K562 (cell line): ENCODE measurements at regions not wholly inside any gene's neighbourhood (a gene's known extent, or its start where the extent isn't known, plus 50 kb on each side); places are given as distances from the start of the nearest gene placed in this dataset. TPM values are rescaled to one million over a fixed set of nuclear protein-coding genes. Genes with fewer than 3 reads are reported as not detected.

Experiments used
- ATAC-seq: fragments of 200-7000 bp; cut with Tn5 transposase; 3 replicates; pipeline ENCODE4 v1.9.1; 2020; ENCODE audit warnings: moderate library complexity
- BruUV-seq: library from RNA; stranded (reverse); fragments of 400-500 nt; replicated peaks from 2 replicates; lab custom pipeline; 2021; lab: Mats Ljungman, UMichigan
- CTCF ChIA-PET: fragments of 300-600 bp; formaldehyde crosslinking; extraction: SDS; loops from one replicate; lab custom pipeline; 2021; ENCODE audit warnings: low intra/inter-chr PET ratio; lab: Yijun Ruan, JAX
- POLR2A ChIA-PET: fragments of 300-600, 350-650 bp; sonication (Branson Sonifier 250); formaldehyde crosslinking; extraction: SDS; loops from one replicate; lab custom pipeline; 2021; ENCODE audit warnings: antibody characterized with exemption, inconsistent platforms; lab: Yijun Ruan, JAX
- DNase-seq, 4 experiments: peaks; one replicate each; pipeline versions ENCODE4 v3.0.0 to v3.0.0-alpha.2; 2011 to 2018; ENCODE audit warnings: low spot score in 3 of 4, mixed read lengths in 3 of 4; ENCODE audit errors: extremely low read depth in 1 of 4
- FAIRE-seq: peaks from 2 replicates; lab custom pipeline; 2011; peaks lifted over from hg19 to GRCh38; lab: Jason Lieb, UNC
- H2AFZ ChIP-seq: 2 replicates; pipeline ENCODE4 v1.6.0; 2011; ENCODE audit warnings: low read depth, low read length, control low read depth, inconsistent platforms
- H3K27ac ChIP-seq: fragments of 200-600 bp; 3 replicates; pipeline ENCODE4 v1.8.0; 2011; ENCODE audit warnings: low read depth, mild to moderate bottlenecking, control low read depth, inconsistent platforms, low read length, moderate library complexity, mixed read lengths; ENCODE audit errors: extremely low read depth
- H3K27me3 ChIP-seq, 2 experiments: fragments of 300-600 bp in 1 of 2; 2 replicates in 1 of 2; 3 replicates in 1 of 2; pipeline versions ENCODE4 v1.6.0 to v1.8.0; 2011; ENCODE audit warnings: inconsistent platforms in 2 of 2, low read length in 2 of 2, mild to moderate bottlenecking in 1 of 2, mixed read lengths in 1 of 2, moderate library complexity in 1 of 2; ENCODE audit not compliant: control insufficient read depth in 2 of 2, insufficient read depth in 2 of 2
- H3K36me3 ChIP-seq: fragments of 300-600 bp; 3 replicates; pipeline ENCODE4 v1.8.0; 2011; ENCODE audit warnings: mild to moderate bottlenecking, low read length, inconsistent platforms; ENCODE audit not compliant: control insufficient read depth, insufficient read depth
- H3K4me1 ChIP-seq, 2 experiments: fragments of 200-600 bp in 1 of 2; replicated peaks in 1 of 2; 2 replicates in 1 of 2; 3 replicates in 1 of 2; pipeline versions ENCODE4 v1.5.1 to v1.8.0; 2011; ENCODE audit warnings: inconsistent platforms in 2 of 2, low read length in 2 of 2, mild to moderate bottlenecking in 1 of 2, mixed read lengths in 1 of 2, moderate library complexity in 1 of 2; ENCODE audit not compliant: control insufficient read depth in 2 of 2, insufficient read depth in 2 of 2
- H3K4me2 ChIP-seq: 2 replicates; pipeline ENCODE4 v1.6.1; 2011; ENCODE audit warnings: low read length, control low read depth, inconsistent platforms, mixed read lengths; ENCODE audit not compliant: insufficient read depth
- H3K4me3 ChIP-seq: fragments of 200-600 bp; sonication (generic), shearing (Covaris generic); 2 replicates; pipeline ENCODE4 v1.5.1; 2016; ENCODE audit warnings: control low read depth, inconsistent platforms
- H3K79me2 ChIP-seq: fragments of 200-600 bp; 3 replicates; pipeline ENCODE4 v1.8.0; 2011; ENCODE audit warnings: low read length, inconsistent platforms; ENCODE audit not compliant: control insufficient read depth, insufficient read depth
- H3K9ac ChIP-seq, 2 experiments: 2 replicates each; pipeline versions ENCODE4 v1.6.0 to v1.6.1; 2011; ENCODE audit warnings: low read depth in 2 of 2, low read length in 2 of 2, control low read depth in 1 of 2, inconsistent platforms in 1 of 2, mild to moderate bottlenecking in 1 of 2, mixed read lengths in 1 of 2; ENCODE audit not compliant: insufficient read depth in 1 of 2
- H3K9me1 ChIP-seq: one replicate; pipeline ENCODE4 v1.6.0; 2011; ENCODE audit warnings: inconsistent platforms, mild to moderate bottlenecking, low read length, moderate library complexity; ENCODE audit not compliant: control insufficient read depth, insufficient read depth
- H3K9me3 ChIP-seq: replicated peaks from 2 replicates; pipeline ENCODE4 v1.5.1; 2011; ENCODE audit warnings: low read depth, low read length, inconsistent platforms; ENCODE audit not compliant: control insufficient read depth, insufficient read depth
- H4K20me1 ChIP-seq: replicated peaks from 2 replicates; pipeline ENCODE4 v1.6.1; 2011; ENCODE audit warnings: low read length, inconsistent platforms, mixed read lengths; ENCODE audit not compliant: control insufficient read depth, insufficient read depth
- MAFG ChIP-seq: fragments of 450-650 bp; conservative IDR thresholded peaks from 2 replicates; pipeline ENCODE4 v1.6.1; 2016; ENCODE audit warnings: missing genetic modification characterization, missing compliant biosample characterization
- PTBP1 ChIP-seq: fragments of 200-400 bp; formaldehyde crosslinking; IDR thresholded peaks from 2 replicates; pipeline ENCODE4 v1.6.1; 2017; ENCODE audit warnings: low read depth, low read length
- WGBS: fragments of 100-300 bp; shearing (Covaris generic); methylation state at CpG from one replicate; pipeline ENCODE4 v1.1.6; 2016; ENCODE audit warnings: low coverage, mixed read lengths; ENCODE audit not compliant: insufficient coverage; ENCODE audit errors: missing lambda C conversion rate; 5-methylcytosine and 5-hydroxymethylcytosine counted together
- in situ Hi-C: fragments of 300-500 bp; cut with MboI; formaldehyde crosslinking; loops from 4 replicates; pipeline ENCODE4 v1.15.0; 2018; ENCODE audit warnings: inconsistent platforms, mixed read lengths
- intact Hi-C: fragments of 100-400 bp; cut with micrococcal nuclease; formaldehyde crosslinking; loops from 2 replicates; pipeline ENCODE4 v1.14.2; 2022
- small RNA-seq: library from RNA; depleted of rRNA; stranded (forward); fragments of <200 nt; gene quantifications from one replicate; pipeline ENCODE3, GENCODE V24; 2014

DNA sequence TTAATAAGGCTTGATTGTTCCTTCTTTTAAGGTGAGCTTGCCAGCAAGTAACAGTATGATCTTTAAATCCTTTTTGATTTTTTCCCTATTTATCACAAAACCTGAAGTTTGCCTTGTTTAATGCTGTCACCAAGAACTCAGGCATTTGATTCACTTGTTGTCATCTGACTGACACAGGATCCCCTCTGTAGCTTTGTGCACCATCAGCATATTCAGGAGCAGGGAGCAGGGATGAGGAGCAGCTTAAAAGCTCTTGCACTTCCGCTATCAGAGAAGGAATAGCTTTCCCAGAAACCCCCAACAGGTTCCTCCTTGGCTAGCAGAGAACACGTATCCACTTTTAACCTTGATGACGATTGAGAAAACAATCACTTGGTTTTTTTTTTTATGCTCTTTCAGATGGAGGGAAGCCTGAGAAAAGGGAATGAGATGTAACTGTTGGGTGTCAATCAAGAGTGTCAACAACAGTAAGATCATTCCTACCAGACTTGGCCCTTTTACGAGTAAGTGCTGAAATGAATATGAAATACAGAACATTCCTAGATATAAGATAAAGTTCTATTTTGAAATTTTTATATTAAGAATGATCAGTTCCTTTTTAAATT, 433.1 kb upstream of the CDH18 start:
- H3K27ac ChIP-seq, result no peak overlapping the region
- WGBS, result 0% methylated on average over 4 of the region's 4 CpGs
- intact Hi-C loops, result no loop called here
- no peak overlapping the region for H3K4me2 ChIP-seq
- no TSS peak for BruUV-seq
- DNase-seq, result no peak
- no peak overlapping the region for H2AFZ ChIP-seq
- H3K27me3 ChIP-seq, result no peaks in the 10 kb centered on the region
- no peak for ATAC-seq
- H3K9ac ChIP-seq, result no peak overlapping the region
- no peaks in the 10 kb centered on the region for H3K9me1 ChIP-seq
- H3K4me1 ChIP-seq, result no peaks in the 10 kb centered on the region
- ChIA-PET POLR2A (no interaction called here), CTCF (no interaction called here)
- H3K36me3 ChIP-seq, result no peaks in the 10 kb centered on the region
- H3K9me3 ChIP-seq, result no peaks in the 10 kb centered on the region
- H3K79me2 ChIP-seq, result no peaks in the 10 kb centered on the region
- in situ Hi-C loops, result no loop called here
- no peak for TF ChIP-seq PTBP1
- peak; percentile 46 for TF ChIP-seq MAFG
- FAIRE-seq, result no peak
- no peak overlapping the region for H3K4me3 ChIP-seq
- no peaks in the 10 kb centered on the region for H4K20me1 ChIP-seq

Small RNA genes lying in the stretch of these regions (small RNA-seq; reads per million reads assigned to genes)
- gene AC091946.2 (not detected), gene AC140172.1 (not detected)
